ENCODE measurements at regions not wholly inside any gene's neighbourhood (a gene's known extent, or its start where the extent isn't known, plus 50 kb on each side); places are given as distances from the start of the nearest gene placed in this dataset.

DNA sequence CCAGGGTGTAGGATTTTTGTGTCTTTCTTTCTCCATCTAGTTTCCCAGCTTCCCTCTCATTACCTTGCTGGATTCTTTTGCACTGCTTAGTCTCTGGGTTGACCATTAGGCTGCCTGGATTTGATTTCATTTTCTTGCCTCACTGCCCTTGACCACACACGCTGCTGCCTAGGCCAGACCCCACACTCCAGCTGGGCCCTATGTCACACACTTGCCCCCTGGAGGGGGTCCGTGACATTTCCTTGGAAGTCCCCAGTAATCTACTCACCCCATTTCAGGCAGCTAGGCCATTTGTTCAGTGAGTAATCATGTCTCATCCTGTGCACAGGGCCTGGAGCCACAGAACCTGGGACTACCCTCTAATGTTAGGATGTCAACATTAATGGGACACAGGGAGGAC is 81.9 kb upstream of the SPON1 start:
- WGBS: 97% methylated on average over 2 of the region's 2 CpGs
- H3K27ac ChIP-seq (ENCODE audit: low read depth in 1 of 2, low read length in 1 of 2): no peak overlapping the region
- H3K4me3 ChIP-seq (ENCODE audit: low read length in 2 of 2): no peak overlapping the region
- H3K4me1 ChIP-seq (ENCODE audit: control insufficient read depth in 2 of 2, insufficient read depth in 2 of 2, low read length in 2 of 2): no peaks in the 10 kb centered on the region
- no peaks in the 10 kb centered on the region for H3K27me3 ChIP-seq (ENCODE audit: control insufficient read depth in 2 of 2, insufficient read depth in 1 of 2, low read length in 1 of 2)
- H3K9me3 ChIP-seq (ENCODE audit: control insufficient read depth in 2 of 2, insufficient read depth in 1 of 2, low read length in 1 of 2): no peaks in the 10 kb centered on the region
- no peak for DNase-seq (ENCODE audit: low read depth in 6 of 9, low spot score in 9 of 9)
- no peaks in the 10 kb centered on the region for H3K36me3 ChIP-seq (ENCODE audit: control insufficient read depth in 2 of 2, insufficient read depth in 2 of 2, low read length in 1 of 2)

DNA sequence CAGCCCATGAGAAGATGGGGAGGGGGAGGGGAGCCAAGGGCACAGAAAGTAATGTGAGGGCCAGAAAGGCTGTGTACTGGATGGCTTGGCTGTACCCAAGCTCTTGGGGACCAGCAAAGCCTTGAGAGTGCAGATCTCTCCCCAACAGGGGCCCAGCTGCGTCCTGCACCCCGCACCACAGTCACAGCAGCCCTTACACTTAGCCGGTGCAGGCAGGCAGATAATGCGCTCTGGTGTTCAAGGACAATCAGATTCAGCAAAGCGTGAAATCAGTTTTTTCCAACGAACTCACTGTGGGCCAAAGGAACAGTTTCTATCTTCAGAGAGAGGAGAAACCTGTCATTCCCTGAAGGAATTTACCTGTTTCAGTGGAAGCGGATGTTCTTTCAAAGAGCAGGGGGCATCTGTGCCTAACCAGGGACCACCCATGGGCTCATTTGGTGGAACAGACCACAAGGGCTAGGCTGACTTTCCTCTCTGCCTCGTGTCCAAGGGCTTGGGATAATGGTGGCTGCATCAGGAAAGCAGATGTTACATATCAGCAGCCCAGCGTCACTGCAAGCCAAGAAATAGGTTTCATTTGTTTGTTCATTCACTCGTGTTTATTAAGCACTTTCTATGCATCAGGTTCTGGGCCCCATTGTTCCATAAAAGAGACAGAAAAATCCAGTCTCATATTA is 81.2 kb upstream of the SPON1 start:
- no peak for DNase-seq (ENCODE audit: low read depth in 6 of 9, low spot score in 9 of 9)
- no peak overlapping the region for H3K4me3 ChIP-seq (ENCODE audit: low read length in 2 of 2)
- no peaks in the 10 kb centered on the region for H3K4me1 ChIP-seq (ENCODE audit: control insufficient read depth in 2 of 2, insufficient read depth in 2 of 2, low read length in 2 of 2)
- no peaks in the 10 kb centered on the region for H3K27me3 ChIP-seq (ENCODE audit: control insufficient read depth in 2 of 2, insufficient read depth in 1 of 2, low read length in 1 of 2)
- H3K9me3 ChIP-seq (ENCODE audit: control insufficient read depth in 2 of 2, insufficient read depth in 1 of 2, low read length in 1 of 2): no peaks in the 10 kb centered on the region
- H3K27ac ChIP-seq (ENCODE audit: low read depth in 1 of 2, low read length in 1 of 2): no peak overlapping the region
- H3K36me3 ChIP-seq (ENCODE audit: control insufficient read depth in 2 of 2, insufficient read depth in 2 of 2, low read length in 1 of 2): no peaks in the 10 kb centered on the region
- WGBS: 95% methylated on average over 10 of the region's 10 CpGs

DNA sequence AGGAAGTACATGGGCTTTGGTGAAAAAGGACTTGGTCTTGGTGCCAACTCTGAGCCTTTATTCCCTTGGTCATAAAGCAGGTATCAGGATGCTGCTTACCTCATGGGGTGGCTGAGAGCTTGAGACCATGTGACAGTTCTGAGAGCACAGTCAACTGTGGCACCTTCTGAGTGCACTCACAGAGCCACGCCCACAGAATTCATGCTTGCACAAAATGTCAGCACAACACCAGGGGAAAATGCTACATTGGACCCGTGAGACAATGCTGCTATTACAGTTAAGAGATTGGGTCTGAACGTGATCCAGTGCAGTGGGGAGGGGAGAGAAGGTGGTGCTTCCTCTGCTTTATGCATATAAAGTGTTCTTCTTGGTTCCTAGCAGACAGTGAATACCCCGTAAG is 79.5 kb upstream of the SPON1 start:
- DNase-seq (ENCODE audit: low read depth in 6 of 9, low spot score in 9 of 9): no peak
- H3K27me3 ChIP-seq (ENCODE audit: control insufficient read depth in 2 of 2, insufficient read depth in 1 of 2, low read length in 1 of 2): no peaks in the 10 kb centered on the region

DNA sequence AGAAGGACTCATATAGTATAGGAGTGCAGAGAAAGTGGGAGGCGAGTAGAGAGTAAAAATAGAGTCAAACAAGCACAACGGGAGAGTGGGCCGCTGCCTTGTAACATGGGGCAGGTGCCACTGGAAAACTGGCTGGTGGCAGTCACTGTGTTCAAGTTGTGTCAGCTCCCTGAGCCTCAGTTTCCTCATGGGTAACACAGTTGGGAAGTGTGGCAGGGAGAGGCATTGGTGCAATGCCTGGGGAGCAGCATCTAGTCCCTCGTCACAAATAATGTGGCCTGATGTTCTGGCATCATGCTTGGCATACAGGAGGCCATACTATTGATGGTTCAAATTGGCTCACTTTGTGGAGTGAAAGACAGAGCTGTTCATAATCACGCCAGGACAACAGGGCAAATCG is 78.9 kb upstream of the SPON1 start:
- no peaks in the 10 kb centered on the region for H3K9me3 ChIP-seq (ENCODE audit: control insufficient read depth in 2 of 2, insufficient read depth in 1 of 2, low read length in 1 of 2)
- DNase-seq (ENCODE audit: low read depth in 6 of 9, low spot score in 9 of 9): no peak

More for the DNA sequence above, 79.5 kb upstream of the SPON1 start:
- H3K27ac ChIP-seq (ENCODE audit: low read depth in 1 of 2, low read length in 1 of 2): no peak overlapping the region
- no peaks in the 10 kb centered on the region for H3K36me3 ChIP-seq (ENCODE audit: control insufficient read depth in 2 of 2, insufficient read depth in 2 of 2, low read length in 1 of 2)
- no peaks in the 10 kb centered on the region for H3K9me3 ChIP-seq (ENCODE audit: control insufficient read depth in 2 of 2, insufficient read depth in 1 of 2, low read length in 1 of 2)
- 93% methylated on average over 4 of the region's 4 CpGs for WGBS
- H3K4me3 ChIP-seq (ENCODE audit: low read length in 2 of 2): no peak overlapping the region
- H3K4me1 ChIP-seq (ENCODE audit: control insufficient read depth in 2 of 2, insufficient read depth in 2 of 2, low read length in 2 of 2): no peaks in the 10 kb centered on the region

DNA sequence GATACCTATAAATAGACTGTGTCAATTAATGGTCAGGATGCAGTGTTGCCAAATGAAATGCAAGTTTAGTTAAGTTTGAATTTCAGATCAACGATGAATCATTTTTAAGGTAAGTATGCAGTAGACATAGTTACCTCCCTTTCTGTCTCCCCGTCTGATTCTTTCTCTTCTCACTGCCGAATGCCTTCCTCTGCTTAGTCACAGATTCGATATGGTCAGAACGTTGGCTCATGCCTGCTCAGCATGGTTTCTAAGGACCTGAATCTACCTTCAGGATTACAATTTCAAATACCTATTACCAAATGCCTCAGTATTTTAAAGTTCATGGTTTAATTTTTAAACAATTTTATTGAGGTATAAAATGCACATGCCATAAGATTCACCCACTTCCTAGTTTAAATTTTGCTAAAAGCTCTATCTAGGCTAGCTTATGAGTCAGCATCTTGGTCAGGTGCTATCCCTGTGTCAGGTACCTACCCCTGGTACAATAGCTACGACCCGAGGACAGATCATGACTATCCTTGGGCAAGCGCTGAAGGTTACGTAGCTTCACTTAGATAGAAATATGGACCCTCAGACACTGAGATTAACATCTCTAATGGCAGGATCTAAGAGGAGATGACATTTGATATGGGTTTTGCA is 78.2 kb upstream of the SPON1 start:
- Histone ChIP-seq H3K36me3 (ENCODE audit: control insufficient read depth in 2 of 2, insufficient read depth in 2 of 2, low read length in 1 of 2) (no peaks in the 10 kb centered on the region), H3K9me3 (ENCODE audit: control insufficient read depth in 2 of 2, insufficient read depth in 1 of 2, low read length in 1 of 2) (no peaks in the 10 kb centered on the region), H3K27me3 (ENCODE audit: control insufficient read depth in 2 of 2, insufficient read depth in 1 of 2, low read length in 1 of 2) (no peaks in the 10 kb centered on the region), H3K4me3 (ENCODE audit: low read length in 2 of 2) (no peak overlapping the region), H3K4me1 (ENCODE audit: control insufficient read depth in 2 of 2, insufficient read depth in 2 of 2, low read length in 2 of 2) (no peaks in the 10 kb centered on the region), H3K27ac (ENCODE audit: low read depth in 1 of 2, low read length in 1 of 2) (no peak overlapping the region)
- DNase-seq (ENCODE audit: low read depth in 6 of 9, low spot score in 9 of 9): no peak
- 97% methylated on average over 9 of the region's 9 CpGs for WGBS

More for the DNA sequence above, 78.9 kb upstream of the SPON1 start:
- 97% methylated on average over 6 of the region's 6 CpGs for WGBS
- H3K36me3 ChIP-seq (ENCODE audit: control insufficient read depth in 2 of 2, insufficient read depth in 2 of 2, low read length in 1 of 2): no peaks in the 10 kb centered on the region
- H3K4me3 ChIP-seq (ENCODE audit: low read length in 2 of 2): no peak overlapping the region
- H3K27ac ChIP-seq (ENCODE audit: low read depth in 1 of 2, low read length in 1 of 2): no peak overlapping the region
- H3K4me1 ChIP-seq (ENCODE audit: control insufficient read depth in 2 of 2, insufficient read depth in 2 of 2, low read length in 2 of 2): no peaks in the 10 kb centered on the region
- no peaks in the 10 kb centered on the region for H3K27me3 ChIP-seq (ENCODE audit: control insufficient read depth in 2 of 2, insufficient read depth in 1 of 2, low read length in 1 of 2)

DNA sequence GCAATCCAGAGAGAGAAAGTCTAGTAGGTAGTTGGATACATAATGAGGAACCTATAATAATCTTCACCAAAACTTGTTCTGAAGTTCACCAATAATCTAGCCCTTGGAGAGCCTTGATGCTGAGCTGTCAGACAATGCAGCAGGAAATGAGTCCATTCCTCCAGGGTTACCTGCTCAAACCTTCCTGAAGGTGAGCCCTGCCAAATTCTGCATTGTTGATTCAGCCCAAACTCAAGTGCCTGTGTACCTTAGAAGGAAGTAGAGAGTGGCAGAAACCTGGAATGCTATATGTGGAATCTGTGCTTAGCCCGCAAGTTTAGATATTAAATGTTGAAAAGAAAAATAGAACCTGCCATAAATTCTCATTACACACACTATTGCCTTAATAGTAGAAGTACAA is 77.4 kb upstream of the SPON1 start:
- 97% methylated on average over 1 of the region's 1 CpG for WGBS
- H3K4me1 ChIP-seq (ENCODE audit: control insufficient read depth in 2 of 2, insufficient read depth in 2 of 2, low read length in 2 of 2): no peaks in the 10 kb centered on the region
- no peak overlapping the region for H3K27ac ChIP-seq (ENCODE audit: low read depth in 1 of 2, low read length in 1 of 2)
- H3K4me3 ChIP-seq (ENCODE audit: low read length in 2 of 2): no peak overlapping the region
- H3K36me3 ChIP-seq (ENCODE audit: control insufficient read depth in 2 of 2, insufficient read depth in 2 of 2, low read length in 1 of 2): no peaks in the 10 kb centered on the region
- H3K27me3 ChIP-seq (ENCODE audit: control insufficient read depth in 2 of 2, insufficient read depth in 1 of 2, low read length in 1 of 2): no peaks in the 10 kb centered on the region
- H3K9me3 ChIP-seq (ENCODE audit: control insufficient read depth in 2 of 2, insufficient read depth in 1 of 2, low read length in 1 of 2): no peaks in the 10 kb centered on the region
- no peak for DNase-seq (ENCODE audit: low read depth in 6 of 9, low spot score in 9 of 9)

DNA sequence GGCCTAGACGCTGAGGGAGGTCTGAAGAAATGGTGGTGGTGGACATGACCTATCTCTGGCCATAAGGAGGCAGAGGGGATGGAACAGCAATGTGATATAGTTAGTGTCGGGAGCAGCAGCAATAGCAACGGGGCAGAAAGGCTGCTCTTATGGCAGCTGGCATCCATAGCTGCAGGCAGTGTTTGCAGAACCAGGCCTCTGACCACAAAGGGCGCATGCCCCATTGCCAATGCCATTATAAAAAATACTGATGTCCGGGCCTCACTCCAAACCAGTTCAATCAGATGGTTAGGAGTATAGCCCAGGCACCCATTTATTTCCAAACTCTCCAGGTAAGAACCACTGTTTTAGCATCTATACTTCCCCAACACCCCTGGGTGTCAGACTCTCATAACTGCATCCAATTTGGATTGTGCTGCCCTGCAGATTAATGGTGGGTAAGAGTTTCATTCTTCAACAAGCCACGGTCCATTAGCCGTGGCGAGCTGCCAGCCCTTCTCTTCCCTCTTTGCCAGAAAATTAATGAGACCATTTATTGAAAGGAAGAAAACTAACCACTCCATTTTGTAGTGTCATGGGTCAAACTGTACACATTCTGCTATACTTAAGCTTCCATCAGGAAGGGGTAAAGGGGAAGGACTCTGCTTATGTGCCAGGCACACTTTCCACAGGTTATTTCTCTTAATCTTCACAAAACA is 72.8 kb upstream of the SPON1 start:
- Histone ChIP-seq H3K4me3 (ENCODE audit: low read length in 2 of 2) (no peak overlapping the region), H3K27me3 (ENCODE audit: control insufficient read depth in 2 of 2, insufficient read depth in 1 of 2, low read length in 1 of 2) (no peaks in the 10 kb centered on the region), H3K36me3 (ENCODE audit: control insufficient read depth in 2 of 2, insufficient read depth in 2 of 2, low read length in 1 of 2) (no peaks in the 10 kb centered on the region), H3K4me1 (ENCODE audit: control insufficient read depth in 2 of 2, insufficient read depth in 2 of 2, low read length in 2 of 2) (peaks cover 0 to 3% of the 10 kb centered on the region in 2 donors), H3K9me3 (ENCODE audit: control insufficient read depth in 2 of 2, insufficient read depth in 1 of 2, low read length in 1 of 2) (no peaks in the 10 kb centered on the region), H3K27ac (ENCODE audit: low read depth in 1 of 2, low read length in 1 of 2) (no peak overlapping the region)
- WGBS: 84% methylated on average over 8 of the region's 8 CpGs
- no peak for DNase-seq (ENCODE audit: low read depth in 6 of 9, low spot score in 9 of 9)

DNA sequence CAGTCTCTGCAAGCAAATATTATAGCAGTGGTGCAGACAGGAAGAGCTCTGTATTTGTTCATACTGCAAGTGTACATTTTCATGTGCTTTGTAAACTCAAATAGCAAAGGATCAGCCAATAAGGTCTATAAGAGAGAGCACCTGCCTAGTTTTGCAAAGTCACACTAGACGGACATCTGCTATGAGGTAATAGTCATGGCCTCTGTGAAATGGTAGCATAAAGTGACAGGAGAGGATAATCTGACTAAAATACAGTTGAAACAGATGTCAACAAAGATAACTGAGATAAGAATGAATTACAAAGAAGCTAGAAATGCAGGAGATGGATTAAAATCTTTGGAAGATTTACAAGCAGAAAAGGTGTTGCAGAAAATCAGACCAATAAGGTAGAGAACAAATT is 70.6 kb upstream of the SPON1 start:
- H3K36me3 ChIP-seq (ENCODE audit: control insufficient read depth in 2 of 2, insufficient read depth in 2 of 2, low read length in 1 of 2): no peaks in the 10 kb centered on the region
- H3K4me3 ChIP-seq (ENCODE audit: low read length in 2 of 2): no peak overlapping the region
- peaks cover 0 to 6% of the 10 kb centered on the region in 2 donors for H3K4me1 ChIP-seq (ENCODE audit: control insufficient read depth in 2 of 2, insufficient read depth in 2 of 2, low read length in 2 of 2)
- no peaks in the 10 kb centered on the region for H3K9me3 ChIP-seq (ENCODE audit: control insufficient read depth in 2 of 2, insufficient read depth in 1 of 2, low read length in 1 of 2)
- H3K27me3 ChIP-seq (ENCODE audit: control insufficient read depth in 2 of 2, insufficient read depth in 1 of 2, low read length in 1 of 2): no peaks in the 10 kb centered on the region
- peak overlapping the region in 1 of 2 donors; percentile 8 for H3K27ac ChIP-seq (ENCODE audit: low read depth in 1 of 2, low read length in 1 of 2)
- peak in 2 of 9 donors; percentile 8 to 47 for DNase-seq (ENCODE audit: low read depth in 6 of 9, low spot score in 9 of 9)
- WGBS: 10% methylated on average over 1 of the region's 1 CpG

Measured in thymus (tissue), 11 donors.